ENCODE measurements at regions not wholly inside any gene's neighbourhood (a gene's known extent, or its start where the extent isn't known, plus 50 kb on each side); places are given as distances from the start of the nearest gene placed in this dataset.

- TF ChIP-seq CTCF (conservative IDR thresholded peaks at IDR 0.05 in 1 of 2, IDR thresholded peaks at IDR 0.05 in 1 of 2; ENCODE audit: low read depth in 1 of 2, low read length in 2 of 2) (no peak), EZH2 (IDR thresholded peaks at IDR 0.05; ENCODE audit: low read length, missing control alignments) (no peak)
These were observed 277.3 kb downstream of the SLC16A7 start for GRCh38 chr12:59873136-59873535.

Data from fibroblast of lung (primary cell).